Liver (tissue), 8 donors: ENCODE measurements at regions not wholly inside any gene's neighbourhood (a gene's known extent, or its start where the extent isn't known, plus 50 kb on each side); places are given as distances from the start of the nearest gene placed in this dataset.

ENCODE experiments used
- DNase-seq: peaks from one replicate; pipeline ENCODE4 v3.0.0-alpha.2; 2017; ENCODE audit warnings: low spot score
- H3K27ac ChIP-seq, 2 donors: one replicate each; pipeline ENCODE4 v1.7.0; 2013; ENCODE audit warnings: inconsistent platforms in 2 of 2, low read length in 2 of 2, control low read depth in 1 of 2, low read depth in 1 of 2, mild to moderate bottlenecking in 1 of 2
- H3K27me3 ChIP-seq, 4 donors: one replicate each; pipeline versions ENCODE4 v1.6.1 to v1.7.0; 2013; ENCODE audit warnings: low read length in 3 of 4, inconsistent platforms in 1 of 4, mild to moderate bottlenecking in 1 of 4, moderate library complexity in 1 of 4; ENCODE audit not compliant: control insufficient read depth in 4 of 4, insufficient read depth in 4 of 4
- H3K36me3 ChIP-seq, 4 donors: one replicate each; pipeline versions ENCODE4 v1.6.1 to v1.7.0; 2013; ENCODE audit warnings: low read length in 3 of 4, mild to moderate bottlenecking in 3 of 4, low read depth in 1 of 4, moderate library complexity in 1 of 4; ENCODE audit not compliant: control insufficient read depth in 4 of 4, insufficient read depth in 3 of 4
- H3K4me1 ChIP-seq, 4 donors: one replicate each; pipeline versions ENCODE4 v1.6.1 to v1.7.0; 2013; ENCODE audit warnings: low read length in 3 of 4, mild to moderate bottlenecking in 3 of 4, moderate library complexity in 1 of 4; ENCODE audit not compliant: control insufficient read depth in 4 of 4, insufficient read depth in 4 of 4
- H3K4me3 ChIP-seq, 3 donors: one replicate each; pipeline versions ENCODE4 v1.6.1 to v1.7.0; 2013; ENCODE audit warnings: low read length in 3 of 3, control low read depth in 1 of 3, low read depth in 1 of 3, mild to moderate bottlenecking in 1 of 3
- H3K9ac ChIP-seq, 2 donors: one replicate each; pipeline ENCODE4 v1.7.0; 2013; ENCODE audit warnings: low read length in 2 of 2, mild to moderate bottlenecking in 2 of 2, moderate library complexity in 2 of 2, control low read depth in 1 of 2, low read depth in 1 of 2
- H3K9me3 ChIP-seq, 4 donors: one replicate each; pipeline versions ENCODE4 v1.6.1 to v1.7.0; 2013; ENCODE audit warnings: low read length in 3 of 4; ENCODE audit not compliant: control insufficient read depth in 4 of 4
- EGR1 ChIP-seq, 2 donors: IDR thresholded peaks; 2 replicates each; pipeline ENCODE4 v1.6.1; 2016 to 2018; ENCODE audit warnings: antibody characterized with exemption in 2 of 2, low read depth in 2 of 2
- FOXA1 ChIP-seq: IDR thresholded peaks from 2 replicates; pipeline ENCODE4 v1.6.1; 2016; ENCODE audit warnings: antibody characterized with exemption
- FOXA2 ChIP-seq: IDR thresholded peaks from 2 replicates; pipeline ENCODE4 v1.6.1; 2016; ENCODE audit warnings: antibody characterized with exemption
- GABPA ChIP-seq, 2 donors: IDR thresholded peaks in 1 of 2; conservative IDR thresholded peaks in 1 of 2; 2 replicates each; pipeline ENCODE4 v1.6.1; 2016; ENCODE audit warnings: antibody characterized with exemption in 2 of 2, mild to moderate bottlenecking in 1 of 2, moderate library complexity in 1 of 2
- HNF4A ChIP-seq, 2 donors: conservative IDR thresholded peaks; 2 replicates each; pipeline ENCODE4 v1.6.1; 2016; ENCODE audit warnings: antibody characterized with exemption in 2 of 2, mild to moderate bottlenecking in 2 of 2
- HNF4G ChIP-seq: IDR thresholded peaks from 2 replicates; pipeline ENCODE4 v1.6.1; 2016; ENCODE audit warnings: antibody characterized with exemption
- JUND ChIP-seq, 2 donors: IDR thresholded peaks; 2 replicates each; pipeline ENCODE4 v1.6.1; 2016; ENCODE audit warnings: antibody characterized with exemption in 2 of 2
- NR2F2 ChIP-seq: IDR thresholded peaks from 2 replicates; pipeline ENCODE4 v1.6.1; 2016; ENCODE audit warnings: antibody characterized with exemption
- RAD21 ChIP-seq, 2 donors: IDR thresholded peaks; 2 replicates each; pipeline ENCODE4 v1.6.1; 2016; ENCODE audit warnings: antibody characterized with exemption in 2 of 2, mild to moderate bottlenecking in 2 of 2
- RXRA ChIP-seq, 2 donors: IDR thresholded peaks; 2 replicates each; pipeline ENCODE4 v1.6.1; 2017 to 2018; ENCODE audit warnings: antibody characterized with exemption in 2 of 2, mild to moderate bottlenecking in 1 of 2
- SP1 ChIP-seq: IDR thresholded peaks from 2 replicates; pipeline ENCODE4 v1.6.1; 2018; ENCODE audit warnings: antibody characterized with exemption, mild to moderate bottlenecking
- TAF1 ChIP-seq: conservative IDR thresholded peaks from 2 replicates; pipeline ENCODE4 v1.6.1; 2016; ENCODE audit warnings: antibody characterized with exemption, mild to moderate bottlenecking
- YY1 ChIP-seq: IDR thresholded peaks from 2 replicates; pipeline ENCODE4 v1.6.1; 2016; ENCODE audit warnings: antibody characterized with exemption, mild to moderate bottlenecking
- WGBS: extraction: QIAGEN DNeasy Blood & Tissue Kit; methylation state at CpG from one replicate; pipeline ENCODE4 v1.1.7; 2013; 5-methylcytosine and 5-hydroxymethylcytosine counted together
- TF ChIP-seq, protein P1 (sequence below): IDR thresholded peaks from 2 replicates; pipeline ENCODE4 v1.6.1; 2016; ENCODE audit warnings: antibody characterized with exemption
- TF ChIP-seq, protein P2 (sequence below): IDR thresholded peaks from 2 replicates; pipeline ENCODE4 v1.6.1; 2016; ENCODE audit warnings: antibody characterized with exemption
- TF ChIP-seq, protein P3 (sequence below): IDR thresholded peaks from 2 replicates; pipeline ENCODE4 v1.6.1; 2016; ENCODE audit warnings: antibody characterized with exemption
- TF ChIP-seq, protein P4 (sequence below): fragments of 150-350 bp; IDR thresholded peaks from 2 replicates; pipeline ENCODE4 v1.5.1; 2017; ENCODE audit warnings: improper control_type of control experiment, low read depth, low read length; ENCODE audit not compliant: missing input control
- TF ChIP-seq, protein P5 (sequence below): IDR thresholded peaks from 2 replicates; pipeline ENCODE4 v1.6.1; 2016; ENCODE audit warnings: antibody characterized with exemption, mild to moderate bottlenecking
- donor health status: healthy.
- donor health status: healthy.
- donor health status: healthy.
- donor health status: healthy.
- donor health status: healthy.

DNA sequence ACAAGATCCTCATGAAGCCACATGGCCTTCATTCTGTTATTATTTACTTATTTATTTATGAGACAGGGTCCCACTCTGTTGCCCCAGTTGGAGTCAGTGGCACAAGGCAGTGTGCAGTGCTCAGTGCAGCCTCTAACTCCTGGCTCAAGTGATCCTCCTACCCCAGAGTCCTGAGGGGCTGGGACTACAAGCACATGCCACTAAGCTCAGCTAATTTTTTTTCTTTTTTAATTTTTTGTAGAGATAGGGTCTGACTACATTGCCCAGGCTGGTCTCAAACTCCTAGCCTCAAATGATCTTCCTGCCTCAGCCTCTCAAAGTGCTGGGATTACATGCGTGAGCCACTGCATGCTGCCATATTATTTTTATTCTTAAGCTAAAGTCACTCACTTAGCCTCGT is 241.4 kb downstream of the UQCRFS1 start:
- 92% methylated on average over 2 of the region's 2 CpGs for WGBS
- Histone ChIP-seq H3K27ac (no peak overlapping the region), H3K9ac (no peak overlapping the region), H3K36me3 (no peaks in the 10 kb centered on the region), H3K4me1 (no peaks in the 10 kb centered on the region), H3K27me3 (peaks cover 0 to 3% (median 0%) of the 10 kb centered on the region in 4 donors), H3K9me3 (no peaks in the 10 kb centered on the region), H3K4me3 (no peak overlapping the region)
- DNase-seq, result no peak
- TF ChIP-seq EGR1 (IDR thresholded peaks at IDR 0.05; ENCODE audit: low read depth in 2 of 2), result no peak
- no peak for TF ChIP-seq FOXA2
- no peak for TF ChIP-seq NR2F2

DNA sequence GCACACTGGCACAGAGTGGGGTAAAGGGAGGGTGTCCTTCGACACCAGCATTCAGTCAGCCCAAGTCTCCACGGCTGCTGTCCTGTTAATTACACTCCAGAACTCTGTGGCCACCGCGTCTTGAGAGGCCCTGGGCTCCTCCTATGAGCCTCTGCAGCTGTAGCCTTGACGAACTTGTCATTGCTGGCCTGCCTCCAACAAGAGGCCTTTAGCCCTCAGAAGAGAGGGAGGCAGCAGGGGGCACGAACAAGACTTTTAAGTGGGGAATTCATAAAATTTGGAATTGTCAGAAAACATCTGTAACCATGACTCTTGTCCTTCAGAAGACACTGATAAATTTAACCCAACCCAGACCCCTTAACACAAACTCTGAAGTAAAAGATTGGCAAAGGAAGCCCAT is 241.9 kb downstream of the UQCRFS1 start:
- 77% methylated on average over 6 of the region's 6 CpGs for whole genome bisulfite sequencing
- Histone ChIP-seq H3K4me1 (no peaks in the 10 kb centered on the region), H3K9me3 (no peaks in the 10 kb centered on the region), H3K4me3 (no peak overlapping the region), H3K27ac (no peak overlapping the region), H3K36me3 (no peaks in the 10 kb centered on the region), H3K27me3 (peaks cover 0 to 3% (median 0%) of the 10 kb centered on the region in 4 donors), H3K9ac (no peak overlapping the region)
- TF ChIP-seq, protein P1, sequence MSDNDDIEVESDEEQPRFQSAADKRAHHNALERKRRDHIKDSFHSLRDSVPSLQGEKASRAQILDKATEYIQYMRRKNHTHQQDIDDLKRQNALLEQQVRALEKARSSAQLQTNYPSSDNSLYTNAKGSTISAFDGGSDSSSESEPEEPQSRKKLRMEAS, result no peak
- TF ChIP-seq, protein P2, sequence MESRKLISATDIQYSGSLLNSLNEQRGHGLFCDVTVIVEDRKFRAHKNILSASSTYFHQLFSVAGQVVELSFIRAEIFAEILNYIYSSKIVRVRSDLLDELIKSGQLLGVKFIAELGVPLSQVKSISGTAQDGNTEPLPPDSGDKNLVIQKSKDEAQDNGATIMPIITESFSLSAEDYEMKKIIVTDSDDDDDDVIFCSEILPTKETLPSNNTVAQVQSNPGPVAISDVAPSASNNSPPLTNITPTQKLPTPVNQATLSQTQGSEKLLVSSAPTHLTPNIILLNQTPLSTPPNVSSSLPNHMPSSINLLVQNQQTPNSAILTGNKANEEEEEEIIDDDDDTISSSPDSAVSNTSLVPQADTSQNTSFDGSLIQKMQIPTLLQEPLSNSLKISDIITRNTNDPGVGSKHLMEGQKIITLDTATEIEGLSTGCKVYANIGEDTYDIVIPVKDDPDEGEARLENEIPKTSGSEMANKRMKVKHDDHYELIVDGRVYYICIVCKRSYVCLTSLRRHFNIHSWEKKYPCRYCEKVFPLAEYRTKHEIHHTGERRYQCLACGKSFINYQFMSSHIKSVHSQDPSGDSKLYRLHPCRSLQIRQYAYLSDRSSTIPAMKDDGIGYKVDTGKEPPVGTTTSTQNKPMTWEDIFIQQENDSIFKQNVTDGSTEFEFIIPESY, result no peak
- TF ChIP-seq, protein P3, sequence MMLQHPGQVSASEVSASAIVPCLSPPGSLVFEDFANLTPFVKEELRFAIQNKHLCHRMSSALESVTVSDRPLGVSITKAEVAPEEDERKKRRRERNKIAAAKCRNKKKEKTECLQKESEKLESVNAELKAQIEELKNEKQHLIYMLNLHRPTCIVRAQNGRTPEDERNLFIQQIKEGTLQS, result no peak
- TF ChIP-seq RAD21 (IDR thresholded peaks at IDR 0.05) (no peak), HNF4A (conservative IDR thresholded peaks at IDR 0.05) (no peak), EGR1 (IDR thresholded peaks at IDR 0.05; ENCODE audit: low read depth in 2 of 2) (no peak), GABPA (IDR thresholded peaks at IDR 0.05 in 1 of 2, conservative IDR thresholded peaks at IDR 0.05 in 1 of 2) (no peak), YY1 (no peak), HNF4G (no peak), SP1 (no peak), FOXA1 (no peak), FOXA2 (no peak), JUND (IDR thresholded peaks at IDR 0.05) (no peak), RXRA (IDR thresholded peaks at IDR 0.05) (no peak), TAF1 (no peak), NR2F2 (no peak)
- TF ChIP-seq, protein P4, sequence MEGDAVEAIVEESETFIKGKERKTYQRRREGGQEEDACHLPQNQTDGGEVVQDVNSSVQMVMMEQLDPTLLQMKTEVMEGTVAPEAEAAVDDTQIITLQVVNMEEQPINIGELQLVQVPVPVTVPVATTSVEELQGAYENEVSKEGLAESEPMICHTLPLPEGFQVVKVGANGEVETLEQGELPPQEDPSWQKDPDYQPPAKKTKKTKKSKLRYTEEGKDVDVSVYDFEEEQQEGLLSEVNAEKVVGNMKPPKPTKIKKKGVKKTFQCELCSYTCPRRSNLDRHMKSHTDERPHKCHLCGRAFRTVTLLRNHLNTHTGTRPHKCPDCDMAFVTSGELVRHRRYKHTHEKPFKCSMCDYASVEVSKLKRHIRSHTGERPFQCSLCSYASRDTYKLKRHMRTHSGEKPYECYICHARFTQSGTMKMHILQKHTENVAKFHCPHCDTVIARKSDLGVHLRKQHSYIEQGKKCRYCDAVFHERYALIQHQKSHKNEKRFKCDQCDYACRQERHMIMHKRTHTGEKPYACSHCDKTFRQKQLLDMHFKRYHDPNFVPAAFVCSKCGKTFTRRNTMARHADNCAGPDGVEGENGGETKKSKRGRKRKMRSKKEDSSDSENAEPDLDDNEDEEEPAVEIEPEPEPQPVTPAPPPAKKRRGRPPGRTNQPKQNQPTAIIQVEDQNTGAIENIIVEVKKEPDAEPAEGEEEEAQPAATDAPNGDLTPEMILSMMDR, result no peak
- TF ChIP-seq, protein P5, sequence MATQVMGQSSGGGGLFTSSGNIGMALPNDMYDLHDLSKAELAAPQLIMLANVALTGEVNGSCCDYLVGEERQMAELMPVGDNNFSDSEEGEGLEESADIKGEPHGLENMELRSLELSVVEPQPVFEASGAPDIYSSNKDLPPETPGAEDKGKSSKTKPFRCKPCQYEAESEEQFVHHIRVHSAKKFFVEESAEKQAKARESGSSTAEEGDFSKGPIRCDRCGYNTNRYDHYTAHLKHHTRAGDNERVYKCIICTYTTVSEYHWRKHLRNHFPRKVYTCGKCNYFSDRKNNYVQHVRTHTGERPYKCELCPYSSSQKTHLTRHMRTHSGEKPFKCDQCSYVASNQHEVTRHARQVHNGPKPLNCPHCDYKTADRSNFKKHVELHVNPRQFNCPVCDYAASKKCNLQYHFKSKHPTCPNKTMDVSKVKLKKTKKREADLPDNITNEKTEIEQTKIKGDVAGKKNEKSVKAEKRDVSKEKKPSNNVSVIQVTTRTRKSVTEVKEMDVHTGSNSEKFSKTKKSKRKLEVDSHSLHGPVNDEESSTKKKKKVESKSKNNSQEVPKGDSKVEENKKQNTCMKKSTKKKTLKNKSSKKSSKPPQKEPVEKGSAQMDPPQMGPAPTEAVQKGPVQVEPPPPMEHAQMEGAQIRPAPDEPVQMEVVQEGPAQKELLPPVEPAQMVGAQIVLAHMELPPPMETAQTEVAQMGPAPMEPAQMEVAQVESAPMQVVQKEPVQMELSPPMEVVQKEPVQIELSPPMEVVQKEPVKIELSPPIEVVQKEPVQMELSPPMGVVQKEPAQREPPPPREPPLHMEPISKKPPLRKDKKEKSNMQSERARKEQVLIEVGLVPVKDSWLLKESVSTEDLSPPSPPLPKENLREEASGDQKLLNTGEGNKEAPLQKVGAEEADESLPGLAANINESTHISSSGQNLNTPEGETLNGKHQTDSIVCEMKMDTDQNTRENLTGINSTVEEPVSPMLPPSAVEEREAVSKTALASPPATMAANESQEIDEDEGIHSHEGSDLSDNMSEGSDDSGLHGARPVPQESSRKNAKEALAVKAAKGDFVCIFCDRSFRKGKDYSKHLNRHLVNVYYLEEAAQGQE, result no peak
- DNase-seq, result no peak
